GM13977 (cell line): ENCODE measurements at regions not wholly inside any gene's neighbourhood (a gene's known extent, or its start where the extent isn't known, plus 50 kb on each side); places are given as distances from the start of the nearest gene placed in this dataset.

Experiments used
- DNase-seq: peaks from one replicate; pipeline ENCODE4 v3.0.0; 2012; ENCODE audit warnings: low spot score
- CTCF ChIP-seq: IDR thresholded peaks from 2 replicates; pipeline ENCODE4 v1.5.1; 2012; ENCODE audit warnings: mild to moderate bottlenecking, control low read depth; ENCODE audit not compliant: insufficient read depth; ENCODE audit errors: extremely low read depth, missing control alignments
- in situ Hi-C: fragments of 300-500 bp; cut with MboI; formaldehyde crosslinking; loops from one replicate; pipeline ENCODE4 v1.12.0; 2022; ENCODE audit warnings: low sequenced_read_pairs, low pct_unique_long_range_greater_than_20kb, mixed read lengths, inconsistent platforms; ENCODE audit not compliant: unreplicated experiment

GRCh38 chr16:35492225-35492624 lies 2032.8 kb downstream of the TP53TG3F start:
- in situ Hi-C loops, result no loop called here
- TF ChIP-seq CTCF, result no peak
- no peak for DNase-seq

- in situ Hi-C loops, result no loop called here
- DNase-seq, result no peak
- no peak for TF ChIP-seq CTCF
Observed at GRCh38 chr16:35497399-35497798, 2038.0 kb downstream of the TP53TG3F start.

- in situ Hi-C loops, result no loop called here
- TF ChIP-seq CTCF, result no peak
- no peak for DNase-seq
Observed at GRCh38 chr16:35506018-35506897, 2046.8 kb downstream of the TP53TG3F start.

- no peak for TF ChIP-seq CTCF
- in situ Hi-C loops, result no loop called here
- no peak for DNase-seq
Observed at GRCh38 chr16:35506898-35507194, 2047.4 kb downstream of the TP53TG3F start.

- in situ Hi-C loops, result no loop called here
Observed at GRCh38 chr16:35510701-35511100, 2051.3 kb downstream of the TP53TG3F start.

GRCh38 chr16:35516551-35516950 lies 2057.1 kb downstream of the TP53TG3F start:
- no peak for TF ChIP-seq CTCF
- in situ Hi-C loops, result no loop called here
- no peak for DNase-seq

More at GRCh38 chr16:35510701-35511100, 2051.3 kb downstream of the TP53TG3F start:
- no peak for DNase-seq
- no peak for TF ChIP-seq CTCF
